ENCODE measurements at regions not wholly inside any gene's neighbourhood (a gene's known extent, or its start where the extent isn't known, plus 50 kb on each side); places are given as distances from the start of the nearest gene placed in this dataset.

- no peaks in the 10 kb centered on the region for H3K36me3 ChIP-seq (ENCODE audit: control insufficient read depth in 4 of 4, insufficient read depth in 4 of 4, low read length in 4 of 4)
Observed at GRCh38 chr20:22480336-22480735, 104.0 kb downstream of the FOXA2 start.

DNA sequence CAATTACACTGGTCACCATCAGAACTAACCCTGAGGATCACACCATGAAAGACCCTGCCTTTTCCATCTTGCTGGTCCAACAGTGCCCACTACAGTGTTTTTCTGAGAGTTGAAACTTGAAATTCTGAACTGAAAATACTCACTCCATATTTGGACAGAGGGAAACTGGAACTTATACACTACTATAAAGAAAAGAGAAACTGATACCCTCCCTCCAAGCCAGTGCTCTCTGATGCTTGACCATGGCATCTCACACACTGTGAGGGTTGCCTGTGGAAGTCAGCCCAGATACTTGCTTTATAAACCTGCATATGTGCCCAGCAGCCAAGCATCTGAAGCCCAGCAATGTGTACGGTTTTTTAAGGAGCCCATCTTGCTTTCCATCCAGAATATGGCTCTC lies 108.7 kb downstream of the FOXA2 start:
- TF ChIP-seq, protein P1, sequence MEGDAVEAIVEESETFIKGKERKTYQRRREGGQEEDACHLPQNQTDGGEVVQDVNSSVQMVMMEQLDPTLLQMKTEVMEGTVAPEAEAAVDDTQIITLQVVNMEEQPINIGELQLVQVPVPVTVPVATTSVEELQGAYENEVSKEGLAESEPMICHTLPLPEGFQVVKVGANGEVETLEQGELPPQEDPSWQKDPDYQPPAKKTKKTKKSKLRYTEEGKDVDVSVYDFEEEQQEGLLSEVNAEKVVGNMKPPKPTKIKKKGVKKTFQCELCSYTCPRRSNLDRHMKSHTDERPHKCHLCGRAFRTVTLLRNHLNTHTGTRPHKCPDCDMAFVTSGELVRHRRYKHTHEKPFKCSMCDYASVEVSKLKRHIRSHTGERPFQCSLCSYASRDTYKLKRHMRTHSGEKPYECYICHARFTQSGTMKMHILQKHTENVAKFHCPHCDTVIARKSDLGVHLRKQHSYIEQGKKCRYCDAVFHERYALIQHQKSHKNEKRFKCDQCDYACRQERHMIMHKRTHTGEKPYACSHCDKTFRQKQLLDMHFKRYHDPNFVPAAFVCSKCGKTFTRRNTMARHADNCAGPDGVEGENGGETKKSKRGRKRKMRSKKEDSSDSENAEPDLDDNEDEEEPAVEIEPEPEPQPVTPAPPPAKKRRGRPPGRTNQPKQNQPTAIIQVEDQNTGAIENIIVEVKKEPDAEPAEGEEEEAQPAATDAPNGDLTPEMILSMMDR (IDR thresholded peaks at IDR 0.05; ENCODE audit: control extremely low read depth, extremely low read depth), result no peak
- ATAC-seq (ENCODE audit: insufficient read depth, low FRiP score) (no peak), DNase-seq (no peak)
- Histone ChIP-seq H3K9ac (ENCODE audit: insufficient read depth in 1 of 2, low read length in 2 of 2) (no peak overlapping the region), H3K4me1 (ENCODE audit: control insufficient read depth in 5 of 5, insufficient read depth in 5 of 5, low read length in 5 of 5) (peaks cover 0 to 6% (median 0%) of the 10 kb centered on the region in 5 donors), H3K4me3 (no peak overlapping the region), H3K9me3 (ENCODE audit: control insufficient read depth in 4 of 4, insufficient read depth in 3 of 4, low read length in 3 of 4) (no peaks in the 10 kb centered on the region), H3K36me3 (ENCODE audit: control insufficient read depth in 4 of 4, insufficient read depth in 4 of 4, low read length in 4 of 4) (no peaks in the 10 kb centered on the region), H3K27me3 (ENCODE audit: control insufficient read depth in 3 of 3, insufficient read depth in 3 of 3, low read length in 2 of 3) (no peaks in the 10 kb centered on the region), H3K27ac (ENCODE audit: low read depth in 1 of 2, low read length in 1 of 2) (no peak overlapping the region)
- 79 to 97% methylated on average over 1 of the region's 1 CpG for WGBS, 2 donors

More at GRCh38 chr20:22480336-22480735, 104.0 kb downstream of the FOXA2 start:
- Histone ChIP-seq H3K9ac (ENCODE audit: insufficient read depth in 1 of 2, low read length in 2 of 2) (no peak overlapping the region), H3K4me3 (no peak overlapping the region), H3K27me3 (ENCODE audit: control insufficient read depth in 3 of 3, insufficient read depth in 3 of 3, low read length in 2 of 3) (peaks cover 0 to 2% (median 0%) of the 10 kb centered on the region in 3 donors), H3K27ac (ENCODE audit: low read depth in 1 of 2, low read length in 1 of 2) (no peak overlapping the region), H3K4me1 (ENCODE audit: control insufficient read depth in 5 of 5, insufficient read depth in 5 of 5, low read length in 5 of 5) (no peaks in the 10 kb centered on the region), H3K9me3 (ENCODE audit: control insufficient read depth in 4 of 4, insufficient read depth in 3 of 4, low read length in 3 of 4) (no peaks in the 10 kb centered on the region)
- no peak for DNase-seq
- WGBS, 2 donors, result 64 to 66% methylated on average over 4 of the region's 4 CpGs
- TF ChIP-seq, protein P1 (IDR thresholded peaks at IDR 0.05; ENCODE audit: control extremely low read depth, extremely low read depth), result no peak
- ATAC-seq (ENCODE audit: insufficient read depth, low FRiP score), result no peak

DNA sequence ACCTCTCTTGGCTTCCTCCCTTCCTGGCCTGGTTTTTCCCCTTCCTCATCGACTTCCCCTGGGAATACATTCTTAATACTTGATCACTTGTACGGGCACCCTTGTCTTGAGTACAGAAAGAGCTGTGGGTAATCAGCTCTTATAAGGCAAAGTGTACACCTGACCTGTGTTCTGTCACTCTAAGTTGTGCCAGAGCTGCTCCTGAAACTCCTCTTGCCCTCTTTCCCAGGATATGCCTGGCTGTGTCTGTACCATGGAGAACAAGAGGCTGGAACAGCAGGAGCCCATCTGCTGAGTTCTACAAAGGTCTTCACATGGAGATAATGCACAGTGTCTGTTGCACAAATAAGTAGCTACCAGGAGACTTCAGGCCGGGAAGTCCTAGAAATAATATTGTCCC lies 110.1 kb downstream of the FOXA2 start:
- 62 to 66% methylated on average over 3 of the region's 3 CpGs for WGBS, 2 donors
- TF ChIP-seq, protein P1 (IDR thresholded peaks at IDR 0.05; ENCODE audit: control extremely low read depth, extremely low read depth), result no peak
- Histone ChIP-seq H3K27me3 (ENCODE audit: control insufficient read depth in 3 of 3, insufficient read depth in 3 of 3, low read length in 2 of 3) (no peaks in the 10 kb centered on the region), H3K36me3 (ENCODE audit: control insufficient read depth in 4 of 4, insufficient read depth in 4 of 4, low read length in 4 of 4) (no peaks in the 10 kb centered on the region), H3K4me1 (ENCODE audit: control insufficient read depth in 5 of 5, insufficient read depth in 5 of 5, low read length in 5 of 5) (peaks cover 0 to 6% (median 0%) of the 10 kb centered on the region in 5 donors), H3K4me3 (no peak overlapping the region), H3K27ac (ENCODE audit: low read depth in 1 of 2, low read length in 1 of 2) (no peak overlapping the region), H3K9ac (ENCODE audit: insufficient read depth in 1 of 2, low read length in 2 of 2) (no peak overlapping the region), H3K9me3 (ENCODE audit: control insufficient read depth in 4 of 4, insufficient read depth in 3 of 4, low read length in 3 of 4) (no peaks in the 10 kb centered on the region)
- peak; percentile 58 for ATAC-seq (ENCODE audit: insufficient read depth, low FRiP score)
- no peak for DNase-seq

DNA sequence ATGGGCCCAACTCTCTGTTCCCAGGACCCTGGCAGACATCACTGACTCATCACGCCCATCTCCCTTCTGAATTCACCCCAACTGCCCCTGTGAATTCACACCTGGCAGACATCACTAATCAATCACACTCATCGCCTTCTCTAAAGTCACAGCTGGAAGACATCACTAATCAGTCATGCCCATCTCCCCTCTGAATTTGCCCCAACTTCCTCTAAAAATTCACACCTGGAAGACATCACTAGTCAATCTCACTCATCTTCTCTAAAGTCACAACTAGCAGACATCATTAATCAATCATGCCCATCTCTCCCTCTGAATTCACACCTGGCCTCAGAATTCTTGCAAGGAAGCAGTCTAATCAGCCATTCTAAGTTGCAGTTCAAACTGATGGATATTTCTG lies 111.1 kb downstream of the FOXA2 start:
- Histone ChIP-seq H3K9me3 (ENCODE audit: control insufficient read depth in 4 of 4, insufficient read depth in 3 of 4, low read length in 3 of 4) (no peaks in the 10 kb centered on the region), H3K4me1 (ENCODE audit: control insufficient read depth in 5 of 5, insufficient read depth in 5 of 5, low read length in 5 of 5) (peaks cover 0 to 6% (median 0%) of the 10 kb centered on the region in 5 donors), H3K4me3 (no peak overlapping the region), H3K36me3 (ENCODE audit: control insufficient read depth in 4 of 4, insufficient read depth in 4 of 4, low read length in 4 of 4) (no peaks in the 10 kb centered on the region), H3K9ac (ENCODE audit: insufficient read depth in 1 of 2, low read length in 2 of 2) (no peak overlapping the region), H3K27me3 (ENCODE audit: control insufficient read depth in 3 of 3, insufficient read depth in 3 of 3, low read length in 2 of 3) (no peaks in the 10 kb centered on the region), H3K27ac (ENCODE audit: low read depth in 1 of 2, low read length in 1 of 2) (no peak overlapping the region)
- DNase-seq, result no peak
- TF ChIP-seq, protein P1 (IDR thresholded peaks at IDR 0.05; ENCODE audit: control extremely low read depth, extremely low read depth), result no peak
- no peak for ATAC-seq (ENCODE audit: insufficient read depth, low FRiP score)
- 79 to 91% methylated on average over 2 of the region's 2 CpGs for WGBS, 2 donors
